Mucosa of descending colon (tissue), 3 donors: ENCODE measurements at regions not wholly inside any gene's neighbourhood (a gene's known extent, or its start where the extent isn't known, plus 50 kb on each side); places are given as distances from the start of the nearest gene placed in this dataset.

Experiments
- ATAC-seq: fragments of 200-7000 bp; cut with Tn5 transposase; one replicate; pipeline ENCODE4 v1.9.1; 2020; ENCODE audit warnings: mild to moderate bottlenecking, moderate library complexity
- DNase-seq, 3 donors: peaks; one replicate each; pipeline ENCODE4 v3.0.0-alpha.2; 2020
- H3K36me3 ChIP-seq: fragments of 200-600 bp; one replicate; pipeline ENCODE4 v1.8.0; 2021; ENCODE audit warnings: low read depth, mild to moderate bottlenecking
- H3K4me1 ChIP-seq: fragments of 200-600 bp; one replicate; pipeline ENCODE4 v1.8.0; 2021; ENCODE audit warnings: low read depth, mild to moderate bottlenecking
- H3K4me3 ChIP-seq: fragments of 200-600 bp; one replicate; pipeline ENCODE4 v1.8.0; 2021; ENCODE audit warnings: mild to moderate bottlenecking
- H3K9me3 ChIP-seq: fragments of 200-600 bp; one replicate; pipeline ENCODE4 v1.8.0; 2021; ENCODE audit warnings: mild to moderate bottlenecking
- CTCF ChIP-seq: fragments of 200-600 bp; IDR thresholded peaks from one replicate; pipeline ENCODE4 v1.8.0; 2022; ENCODE audit warnings: antibody characterized with exemption, mild to moderate bottlenecking
- intact Hi-C, 2 donors: fragments of 100-400 bp; cut with DNase I in 1 of 2; cut with micrococcal nuclease in 1 of 2; formaldehyde crosslinking; loops; one replicate each; pipeline versions ENCODE4 v1.11.0 to v1.11.1; 2022; cut with DNase I, micrococcal nuclease
- donor health status: DM: no; HTN: no; CAD: no; lungs with moderate emphysema.
- donor health status: DM: no; HTN: no; CAD: no.
- donor health status: DM: no; HTN: yes; CAD: no.

- no peak for DNase-seq
- H3K4me1 ChIP-seq: no peaks in the 10 kb centered on the region
- no peaks in the 10 kb centered on the region for H3K36me3 ChIP-seq
- intact Hi-C loops: no loop called here
- H3K4me3 ChIP-seq: no peak overlapping the region
- H3K9me3 ChIP-seq: no peaks in the 10 kb centered on the region
- no peak for ATAC-seq
- no peak for TF ChIP-seq CTCF
Observed at GRCh38 chr4:144799486-144799885, 153.5 kb downstream of the HHIP start.

GRCh38 chr4:144801731-144802130 is 155.8 kb downstream of the HHIP start:
- Histone ChIP-seq H3K36me3 (no peaks in the 10 kb centered on the region), H3K9me3 (no peaks in the 10 kb centered on the region), H3K4me3 (no peak overlapping the region), H3K4me1 (no peaks in the 10 kb centered on the region)
- DNase-seq (no peak), ATAC-seq (no peak)
- no peak for TF ChIP-seq CTCF
- intact Hi-C loops: no loop called here

GRCh38 chr4:144808034-144808433 is 162.1 kb downstream of the HHIP start:
- Histone ChIP-seq H3K4me3 (no peak overlapping the region), H3K4me1 (no peaks in the 10 kb centered on the region), H3K36me3 (no peaks in the 10 kb centered on the region), H3K9me3 (peaks cover 21% of the 10 kb centered on the region)
- ATAC-seq (no peak), DNase-seq (no peak)
- intact Hi-C loops: no loop called here
- no peak for TF ChIP-seq CTCF

- intact Hi-C loops: no loop called here
- no peak for TF ChIP-seq CTCF
- no peak for ATAC-seq
Observed at GRCh38 chr4:144809056-144809640, 163.2 kb downstream of the HHIP start.

GRCh38 chr4:144816668-144817067 is 170.7 kb downstream of the HHIP start:
- TF ChIP-seq CTCF: no peak
- H3K4me1 ChIP-seq: no peaks in the 10 kb centered on the region
- ATAC-seq: no peak
- intact Hi-C loops: no loop called here
- H3K4me3 ChIP-seq: no peak overlapping the region
- no peaks in the 10 kb centered on the region for H3K36me3 ChIP-seq
- DNase-seq: no peak
- no peaks in the 10 kb centered on the region for H3K9me3 ChIP-seq

More at GRCh38 chr4:144809056-144809640, 163.2 kb downstream of the HHIP start:
- H3K4me1 ChIP-seq: no peaks in the 10 kb centered on the region
- peaks cover 21% of the 10 kb centered on the region for H3K9me3 ChIP-seq
- no peak overlapping the region for H3K4me3 ChIP-seq
- no peaks in the 10 kb centered on the region for H3K36me3 ChIP-seq
- DNase-seq: no peak

GRCh38 chr4:144817081-144817480 is 171.1 kb downstream of the HHIP start:
- no peak overlapping the region for H3K4me3 ChIP-seq
- H3K4me1 ChIP-seq: no peaks in the 10 kb centered on the region
- no peaks in the 10 kb centered on the region for H3K36me3 ChIP-seq
- no peaks in the 10 kb centered on the region for H3K9me3 ChIP-seq
- no peak for DNase-seq
- ATAC-seq: no peak
- no peak for TF ChIP-seq CTCF
- intact Hi-C loops: no loop called here
